Adrenal gland (tissue), 5 donors: ENCODE measurements at regions not wholly inside any gene's neighbourhood (a gene's known extent, or its start where the extent isn't known, plus 50 kb on each side); places are given as distances from the start of the nearest gene placed in this dataset.

Source experiments
- POLR2A ChIP-seq, 2 donors: fragments of 450-650 bp; IDR thresholded peaks; one replicate each; pipeline ENCODE4 v1.6.1; 2017; ENCODE audit warnings: antibody characterized with exemption in 2 of 2, mild to moderate bottlenecking in 2 of 2, moderate library complexity in 1 of 2
- TF ChIP-seq, protein P1 (sequence below), 6 experiments: fragments of 450-650 bp in 4 of 6; fragments of 200-600 bp in 2 of 6; sonication (generic) in 1 of 6; IDR thresholded peaks; 1 replicate in 5 of 6; 2 replicates in 1 of 6; pipeline versions ENCODE4 v1.5.1 to v1.8.0; 2016 to 2021; ENCODE audit warnings: antibody characterized with exemption in 6 of 6, mild to moderate bottlenecking in 2 of 6, moderate library complexity in 1 of 6
- donor health status: DM: no; HTN: no; CAD: no.

DNA sequence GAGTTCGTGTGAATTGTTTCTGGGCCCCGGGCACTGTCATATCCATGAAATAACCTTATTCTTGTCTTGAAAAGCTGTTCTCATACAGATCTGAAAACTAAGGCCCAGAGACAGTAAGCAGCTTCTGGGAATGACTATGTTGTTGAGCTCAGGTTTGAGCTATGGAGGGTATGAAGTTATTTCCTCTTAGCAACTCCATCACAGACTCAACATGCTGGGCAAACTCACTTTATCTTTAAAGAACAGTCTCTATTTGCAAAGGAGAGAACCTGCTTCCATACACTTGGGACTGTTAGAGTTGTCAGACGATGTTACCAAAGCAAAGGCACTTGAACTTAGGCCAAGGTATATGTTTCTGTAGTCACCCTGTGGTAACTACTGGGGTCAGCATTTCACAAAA, 90.0 kb downstream of the GPR88 start:
- TF ChIP-seq, protein P1, sequence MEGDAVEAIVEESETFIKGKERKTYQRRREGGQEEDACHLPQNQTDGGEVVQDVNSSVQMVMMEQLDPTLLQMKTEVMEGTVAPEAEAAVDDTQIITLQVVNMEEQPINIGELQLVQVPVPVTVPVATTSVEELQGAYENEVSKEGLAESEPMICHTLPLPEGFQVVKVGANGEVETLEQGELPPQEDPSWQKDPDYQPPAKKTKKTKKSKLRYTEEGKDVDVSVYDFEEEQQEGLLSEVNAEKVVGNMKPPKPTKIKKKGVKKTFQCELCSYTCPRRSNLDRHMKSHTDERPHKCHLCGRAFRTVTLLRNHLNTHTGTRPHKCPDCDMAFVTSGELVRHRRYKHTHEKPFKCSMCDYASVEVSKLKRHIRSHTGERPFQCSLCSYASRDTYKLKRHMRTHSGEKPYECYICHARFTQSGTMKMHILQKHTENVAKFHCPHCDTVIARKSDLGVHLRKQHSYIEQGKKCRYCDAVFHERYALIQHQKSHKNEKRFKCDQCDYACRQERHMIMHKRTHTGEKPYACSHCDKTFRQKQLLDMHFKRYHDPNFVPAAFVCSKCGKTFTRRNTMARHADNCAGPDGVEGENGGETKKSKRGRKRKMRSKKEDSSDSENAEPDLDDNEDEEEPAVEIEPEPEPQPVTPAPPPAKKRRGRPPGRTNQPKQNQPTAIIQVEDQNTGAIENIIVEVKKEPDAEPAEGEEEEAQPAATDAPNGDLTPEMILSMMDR (IDR thresholded peaks at IDR 0.05), result no peak
- TF ChIP-seq POLR2A (IDR thresholded peaks at IDR 0.05), result no peak
